Fibroblast of upper back skin (primary cell): ENCODE measurements at regions not wholly inside any gene's neighbourhood (a gene's known extent, or its start where the extent isn't known, plus 50 kb on each side); places are given as distances from the start of the nearest gene placed in this dataset.
"Not testable (repeated sequence)": the region's sequence is repeated elsewhere in the genome, so short reads cannot be mapped to it uniquely, and the experiment has no call there.

ENCODE experiments used
- DNase-seq: peaks from one replicate; pipeline ENCODE4 v3.0.0-alpha.2; 2013

- DNase-seq = no peak
Observed at GRCh38 chr20:48374991-48375595, 452.7 kb downstream of the PREX1 start.

- peak; percentile 9 for DNase-seq
Observed at GRCh38 chr20:48374031-48374907, 453.5 kb downstream of the PREX1 start.

- DNase-seq = no peak
Observed at GRCh38 chr20:48373555-48373934, 454.3 kb downstream of the PREX1 start.

GRCh38 chr20:48372851-48373554, 454.8 kb downstream of the PREX1 start:
- not testable (repeated sequence) for DNase-seq

- DNase-seq = no peak
Observed at GRCh38 chr20:48371211-48371610, 456.6 kb downstream of the PREX1 start.

GRCh38 chr20:48368580-48369021, 459.2 kb downstream of the PREX1 start:
- DNase-seq = peak; percentile 3

GRCh38 chr20:48367541-48368358, 460.0 kb downstream of the PREX1 start:
- not testable (repeated sequence) for DNase-seq

- no peak for DNase-seq
Observed at GRCh38 chr20:48366230-48366629, 461.6 kb downstream of the PREX1 start.

- no peak for DNase-seq
Observed at GRCh38 chr20:48364688-48365421, 462.9 kb downstream of the PREX1 start.

GRCh38 chr20:48364055-48364454, 463.7 kb downstream of the PREX1 start:
- no peak for DNase-seq

- DNase-seq = no peak
Observed at GRCh38 chr20:48360342-48360975, 467.3 kb downstream of the PREX1 start.

- no peak for DNase-seq
Observed at GRCh38 chr20:48359692-48360341, 468.0 kb downstream of the PREX1 start.

- DNase-seq = not testable (repeated sequence)
Observed at GRCh38 chr20:48359055-48359390, 468.8 kb downstream of the PREX1 start.

- DNase-seq = no peak
Observed at GRCh38 chr20:48358176-48359054, 469.4 kb downstream of the PREX1 start.

- DNase-seq = no peak
Observed at GRCh38 chr20:48357714-48358113, 470.1 kb downstream of the PREX1 start.

GRCh38 chr20:48354903-48355302, 472.9 kb downstream of the PREX1 start:
- no peak for DNase-seq

GRCh38 chr20:48354320-48354876, 473.4 kb downstream of the PREX1 start:
- DNase-seq = no peak

- DNase-seq = no peak
Observed at GRCh38 chr20:48352628-48353027, 475.2 kb downstream of the PREX1 start.

GRCh38 chr20:48352042-48352441, 475.8 kb downstream of the PREX1 start:
- DNase-seq = no peak
